ENCODE measurements at regions not wholly inside any gene's neighbourhood (a gene's known extent, or its start where the extent isn't known, plus 50 kb on each side); places are given as distances from the start of the nearest gene placed in this dataset.

DNA sequence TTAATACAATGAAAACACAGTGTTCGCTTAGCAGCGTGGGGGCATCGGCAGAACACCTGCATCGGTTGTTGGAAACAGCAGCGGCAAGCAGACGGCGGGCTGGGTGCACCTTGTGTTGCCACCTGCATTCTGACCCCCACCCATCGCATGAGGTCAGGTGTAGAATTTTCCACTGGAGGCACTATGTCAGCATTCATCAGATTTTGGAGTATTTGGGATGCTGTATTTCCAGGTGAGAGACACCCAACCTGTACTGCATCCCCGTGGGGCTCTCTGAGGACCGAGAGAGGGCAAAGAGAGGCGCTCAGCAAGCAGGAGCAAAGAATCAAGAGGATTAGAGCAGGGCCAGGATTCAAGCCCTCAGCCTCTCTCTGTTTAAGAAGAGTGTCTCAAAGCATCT lies 116.4 kb upstream of the MGMT start:
- no peaks in the 10 kb centered on the region for H3K36me3 ChIP-seq (ENCODE audit: insufficient read depth, low read length)
- peaks cover 1% of the 10 kb centered on the region for H3K9me3 ChIP-seq (ENCODE audit: low read length)
- H3K4me3 ChIP-seq (ENCODE audit: low read depth in 1 of 2, low read length in 2 of 2) = no peak overlapping the region
- no peak overlapping the region for H3K9ac ChIP-seq (ENCODE audit: low read length)
- H3K27ac ChIP-seq (ENCODE audit: low read depth, low read length) = no peak overlapping the region
- H3K27me3 ChIP-seq (ENCODE audit: control insufficient read depth in 1 of 2, insufficient read depth in 2 of 2, low read length in 2 of 2) = no peaks in the 10 kb centered on the region
- H3K4me1 ChIP-seq (ENCODE audit: insufficient read depth, low read length) = no peaks in the 10 kb centered on the region

- H3K9ac ChIP-seq (ENCODE audit: low read length) = no peak overlapping the region
- H3K27me3 ChIP-seq (ENCODE audit: control insufficient read depth in 1 of 2, insufficient read depth in 2 of 2, low read length in 2 of 2) = no peaks in the 10 kb centered on the region
- peaks cover 5% of the 10 kb centered on the region for H3K9me3 ChIP-seq (ENCODE audit: low read length)
- no peak overlapping the region for H3K27ac ChIP-seq (ENCODE audit: low read depth, low read length)
- H3K4me1 ChIP-seq (ENCODE audit: insufficient read depth, low read length) = no peaks in the 10 kb centered on the region
- no peak overlapping the region for H3K4me3 ChIP-seq (ENCODE audit: low read depth in 1 of 2, low read length in 2 of 2)
- H3K36me3 ChIP-seq (ENCODE audit: insufficient read depth, low read length) = no peaks in the 10 kb centered on the region
Measured at GRCh38 chr10:129353101-129353500, 113.9 kb upstream of the MGMT start.

DNA sequence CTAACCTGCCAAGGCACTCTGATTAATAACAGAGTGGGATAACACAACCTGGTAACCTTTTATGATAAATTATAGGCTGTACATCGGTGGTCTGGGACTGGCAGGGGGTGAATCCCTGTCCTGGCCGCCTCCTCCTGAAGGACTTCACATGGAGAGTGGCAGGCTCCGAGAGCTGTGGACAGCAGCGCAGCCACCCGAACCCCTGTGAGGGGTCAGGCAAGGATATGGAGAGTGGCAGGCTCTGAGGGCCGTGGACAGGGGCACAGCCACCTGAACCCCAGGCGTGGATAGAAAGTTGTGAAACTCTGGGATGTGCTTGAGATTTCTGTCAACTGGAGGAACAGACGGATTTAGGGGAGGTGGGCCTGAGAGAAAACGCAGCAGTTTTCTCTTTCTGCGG lies 107.0 kb upstream of the MGMT start:
- no peak overlapping the region for H3K27ac ChIP-seq (ENCODE audit: low read depth, low read length)
- H3K4me1 ChIP-seq (ENCODE audit: insufficient read depth, low read length) = no peaks in the 10 kb centered on the region
- peaks cover 5% of the 10 kb centered on the region for H3K9me3 ChIP-seq (ENCODE audit: low read length)
- H3K9ac ChIP-seq (ENCODE audit: low read length) = no peak overlapping the region
- no peaks in the 10 kb centered on the region for H3K36me3 ChIP-seq (ENCODE audit: insufficient read depth, low read length)
- H3K4me3 ChIP-seq (ENCODE audit: low read depth in 1 of 2, low read length in 2 of 2) = no peak overlapping the region
- H3K27me3 ChIP-seq (ENCODE audit: control insufficient read depth in 1 of 2, insufficient read depth in 2 of 2, low read length in 2 of 2) = no peaks in the 10 kb centered on the region

DNA sequence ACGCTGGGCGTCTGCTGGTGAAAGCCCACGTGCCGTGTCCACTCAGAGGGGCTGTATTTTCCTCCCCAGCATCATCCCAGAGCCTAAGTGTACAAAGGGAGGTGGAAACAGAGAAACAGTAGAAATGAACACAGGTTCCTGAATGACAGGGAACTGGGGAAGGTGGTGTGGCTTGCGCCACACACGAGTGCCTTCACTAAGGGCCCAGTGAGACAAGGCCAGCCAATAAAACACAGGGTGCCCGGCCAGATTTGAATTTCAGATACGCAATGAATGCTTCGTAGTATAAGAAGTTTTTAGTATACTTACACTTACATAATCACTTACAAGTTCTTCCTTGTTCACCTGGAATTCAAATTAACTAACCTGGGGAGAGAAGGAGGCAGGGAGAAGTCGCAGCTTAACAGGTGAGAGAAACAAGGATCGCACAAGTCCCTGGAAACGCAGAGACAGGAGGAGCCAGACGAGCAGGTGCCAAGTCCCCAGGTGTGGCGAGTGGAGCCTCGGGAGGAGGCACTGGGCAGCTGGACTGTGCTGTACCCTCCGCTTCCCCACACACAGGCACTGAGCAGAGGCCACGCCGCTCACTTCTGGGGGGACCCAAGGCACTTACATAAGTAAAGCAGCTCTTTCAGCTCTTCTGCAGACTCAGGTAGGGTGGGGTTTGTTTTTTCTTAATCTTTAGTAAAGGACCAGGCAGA lies 105.2 kb upstream of the MGMT start:
- H3K4me3 ChIP-seq (ENCODE audit: low read depth in 1 of 2, low read length in 2 of 2) = no peak overlapping the region
- no peaks in the 10 kb centered on the region for H3K4me1 ChIP-seq (ENCODE audit: insufficient read depth, low read length)
- H3K27ac ChIP-seq (ENCODE audit: low read depth, low read length) = no peak overlapping the region
- no peaks in the 10 kb centered on the region for H3K9me3 ChIP-seq (ENCODE audit: low read length)
- no peak overlapping the region for H3K9ac ChIP-seq (ENCODE audit: low read length)
- no peaks in the 10 kb centered on the region for H3K27me3 ChIP-seq (ENCODE audit: control insufficient read depth in 1 of 2, insufficient read depth in 2 of 2, low read length in 2 of 2)
- no peaks in the 10 kb centered on the region for H3K36me3 ChIP-seq (ENCODE audit: insufficient read depth, low read length)

DNA sequence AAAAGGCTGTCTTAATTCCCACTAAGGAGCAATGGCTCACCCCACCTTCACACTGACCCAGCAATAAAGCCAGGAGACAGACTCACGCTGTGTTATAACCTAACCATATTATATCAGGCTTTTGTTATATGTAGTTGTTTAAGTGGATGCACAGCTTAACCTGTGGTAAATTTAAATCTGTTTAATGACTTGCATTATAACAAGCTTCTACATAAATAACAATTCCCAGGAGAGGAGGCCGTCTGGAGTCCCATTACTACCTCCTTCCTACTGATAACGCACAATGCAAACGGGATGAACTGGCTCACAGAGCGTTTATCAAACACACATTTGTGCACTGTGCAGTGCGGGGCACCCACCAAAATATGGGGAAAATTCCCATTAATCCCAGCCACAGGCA lies 102.1 kb upstream of the MGMT start:
- no peaks in the 10 kb centered on the region for H3K36me3 ChIP-seq (ENCODE audit: insufficient read depth, low read length)
- no peak overlapping the region for H3K9ac ChIP-seq (ENCODE audit: low read length)
- H3K27ac ChIP-seq (ENCODE audit: low read depth, low read length) = no peak overlapping the region
- no peaks in the 10 kb centered on the region for H3K4me1 ChIP-seq (ENCODE audit: insufficient read depth, low read length)
- no peaks in the 10 kb centered on the region for H3K9me3 ChIP-seq (ENCODE audit: low read length)
- H3K27me3 ChIP-seq (ENCODE audit: control insufficient read depth in 1 of 2, insufficient read depth in 2 of 2, low read length in 2 of 2) = no peaks in the 10 kb centered on the region
- H3K4me3 ChIP-seq (ENCODE audit: low read depth in 1 of 2, low read length in 2 of 2) = no peak overlapping the region

DNA sequence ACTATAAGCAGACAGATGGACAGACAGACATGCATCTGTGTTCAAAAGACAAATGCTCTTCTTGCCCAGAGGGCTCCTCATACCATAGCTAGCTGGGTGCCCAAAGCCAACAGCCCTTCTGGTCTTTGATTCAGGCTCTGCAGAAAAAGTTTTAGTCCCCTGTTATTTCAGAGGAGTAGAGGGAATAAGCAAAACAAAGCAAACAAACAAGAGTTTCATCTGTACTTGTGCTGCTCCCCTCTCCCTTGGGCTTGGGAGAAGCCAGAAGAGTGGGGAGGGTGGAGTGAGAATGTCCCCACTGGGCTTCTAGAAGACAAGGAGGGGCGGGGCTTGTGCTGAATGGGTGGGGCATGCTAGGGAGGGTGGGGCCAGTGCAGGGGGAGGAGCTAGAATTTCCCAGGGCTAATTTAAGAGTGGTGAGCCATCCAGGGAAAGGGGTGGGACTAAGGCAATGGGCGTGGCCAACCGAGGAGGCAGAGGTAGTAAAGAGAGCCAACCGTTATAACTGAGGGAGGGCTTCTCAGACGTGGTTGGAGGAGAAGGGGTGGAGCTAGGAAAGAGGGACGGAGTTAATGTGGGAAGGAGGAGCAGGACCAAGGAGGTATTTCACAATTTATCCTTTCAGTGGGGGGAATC lies 101.2 kb upstream of the MGMT start:
- no peak overlapping the region for H3K4me3 ChIP-seq (ENCODE audit: low read depth in 1 of 2, low read length in 2 of 2)
- no peaks in the 10 kb centered on the region for H3K27me3 ChIP-seq (ENCODE audit: control insufficient read depth in 1 of 2, insufficient read depth in 2 of 2, low read length in 2 of 2)
- no peak overlapping the region for H3K9ac ChIP-seq (ENCODE audit: low read length)
- H3K27ac ChIP-seq (ENCODE audit: low read depth, low read length) = no peak overlapping the region
- no peaks in the 10 kb centered on the region for H3K4me1 ChIP-seq (ENCODE audit: insufficient read depth, low read length)
- no peaks in the 10 kb centered on the region for H3K36me3 ChIP-seq (ENCODE audit: insufficient read depth, low read length)
- no peaks in the 10 kb centered on the region for H3K9me3 ChIP-seq (ENCODE audit: low read length)

DNA sequence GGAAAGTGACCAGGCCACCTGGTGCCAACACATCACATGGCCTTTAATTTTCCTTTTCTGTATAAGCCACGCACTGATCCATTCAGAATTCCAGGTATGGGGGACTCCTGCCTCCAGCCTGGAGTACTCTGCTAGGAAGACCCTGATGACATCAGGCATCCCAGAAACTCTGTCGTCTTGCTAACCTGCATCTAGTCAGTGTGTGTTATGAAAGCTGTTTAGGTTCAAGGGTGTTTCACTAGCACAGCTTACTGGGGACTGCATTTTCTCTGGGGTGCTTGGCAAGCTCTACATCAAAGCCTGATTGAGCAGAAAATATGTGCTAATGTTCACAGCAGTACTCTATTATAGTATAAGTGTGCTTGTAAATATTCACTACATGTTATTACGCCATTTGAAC lies 100.6 kb upstream of the MGMT start:
- H3K4me1 ChIP-seq (ENCODE audit: insufficient read depth, low read length) = no peaks in the 10 kb centered on the region
- no peak overlapping the region for H3K9ac ChIP-seq (ENCODE audit: low read length)
- H3K27ac ChIP-seq (ENCODE audit: low read depth, low read length) = no peak overlapping the region
- no peaks in the 10 kb centered on the region for H3K36me3 ChIP-seq (ENCODE audit: insufficient read depth, low read length)
- no peak overlapping the region for H3K4me3 ChIP-seq (ENCODE audit: low read depth in 1 of 2, low read length in 2 of 2)
- H3K9me3 ChIP-seq (ENCODE audit: low read length) = no peaks in the 10 kb centered on the region
- H3K27me3 ChIP-seq (ENCODE audit: control insufficient read depth in 1 of 2, insufficient read depth in 2 of 2, low read length in 2 of 2) = no peaks in the 10 kb centered on the region

DNA sequence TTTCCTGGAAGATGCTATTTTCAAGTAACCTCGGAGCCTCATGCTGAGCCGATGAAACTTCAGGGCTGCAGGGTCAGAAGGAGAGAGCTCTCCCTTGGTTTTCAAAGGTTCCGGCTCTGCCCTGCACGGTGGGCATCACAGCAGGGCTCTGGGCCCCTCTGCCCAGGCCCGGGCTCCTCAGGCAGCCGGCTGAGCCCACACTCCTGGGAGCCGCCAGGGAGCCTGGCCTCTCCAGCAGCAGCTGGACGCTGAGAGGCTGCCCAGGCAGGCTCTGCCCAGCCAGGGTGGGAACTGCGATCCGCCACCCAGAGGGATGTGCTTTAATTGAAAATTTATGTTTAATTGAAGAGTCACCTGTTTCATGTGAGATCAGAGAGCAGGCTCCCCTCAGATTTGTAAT lies 97.5 kb upstream of the MGMT start:
- H3K9me3 ChIP-seq (ENCODE audit: low read length) = no peaks in the 10 kb centered on the region

GRCh38 chr10:129371541-129371940 lies 95.5 kb upstream of the MGMT start:
- no peak overlapping the region for H3K4me3 ChIP-seq (ENCODE audit: low read depth in 1 of 2, low read length in 2 of 2)
- no peak overlapping the region for H3K27ac ChIP-seq (ENCODE audit: low read depth, low read length)
- no peaks in the 10 kb centered on the region for H3K27me3 ChIP-seq (ENCODE audit: control insufficient read depth in 1 of 2, insufficient read depth in 2 of 2, low read length in 2 of 2)
- no peak overlapping the region for H3K9ac ChIP-seq (ENCODE audit: low read length)
- no peaks in the 10 kb centered on the region for H3K4me1 ChIP-seq (ENCODE audit: insufficient read depth, low read length)
- no peaks in the 10 kb centered on the region for H3K9me3 ChIP-seq (ENCODE audit: low read length)
- H3K36me3 ChIP-seq (ENCODE audit: insufficient read depth, low read length) = no peaks in the 10 kb centered on the region

More for the DNA sequence above, 97.5 kb upstream of the MGMT start:
- no peaks in the 10 kb centered on the region for H3K27me3 ChIP-seq (ENCODE audit: control insufficient read depth in 1 of 2, insufficient read depth in 2 of 2, low read length in 2 of 2)
- H3K9ac ChIP-seq (ENCODE audit: low read length) = no peak overlapping the region
- H3K4me3 ChIP-seq (ENCODE audit: low read depth in 1 of 2, low read length in 2 of 2) = no peak overlapping the region
- no peaks in the 10 kb centered on the region for H3K4me1 ChIP-seq (ENCODE audit: insufficient read depth, low read length)
- H3K36me3 ChIP-seq (ENCODE audit: insufficient read depth, low read length) = no peaks in the 10 kb centered on the region
- no peak overlapping the region for H3K27ac ChIP-seq (ENCODE audit: low read depth, low read length)

GRCh38 chr10:129372172-129372571 lies 94.9 kb upstream of the MGMT start:
- Histone ChIP-seq H3K4me1 (ENCODE audit: insufficient read depth, low read length) (no peaks in the 10 kb centered on the region), H3K27me3 (ENCODE audit: control insufficient read depth in 1 of 2, insufficient read depth in 2 of 2, low read length in 2 of 2) (no peaks in the 10 kb centered on the region), H3K9ac (ENCODE audit: low read length) (no peak overlapping the region), H3K36me3 (ENCODE audit: insufficient read depth, low read length) (no peaks in the 10 kb centered on the region), H3K27ac (ENCODE audit: low read depth, low read length) (no peak overlapping the region), H3K9me3 (ENCODE audit: low read length) (no peaks in the 10 kb centered on the region), H3K4me3 (ENCODE audit: low read depth in 1 of 2, low read length in 2 of 2) (no peak overlapping the region)

GRCh38 chr10:129373231-129373630 lies 93.8 kb upstream of the MGMT start:
- Histone ChIP-seq H3K36me3 (ENCODE audit: insufficient read depth, low read length) (no peaks in the 10 kb centered on the region), H3K9ac (ENCODE audit: low read length) (no peak overlapping the region), H3K9me3 (ENCODE audit: low read length) (no peaks in the 10 kb centered on the region), H3K27me3 (ENCODE audit: control insufficient read depth in 1 of 2, insufficient read depth in 2 of 2, low read length in 2 of 2) (no peaks in the 10 kb centered on the region), H3K27ac (ENCODE audit: low read depth, low read length) (no peak overlapping the region), H3K4me1 (ENCODE audit: insufficient read depth, low read length) (no peaks in the 10 kb centered on the region), H3K4me3 (ENCODE audit: low read depth in 1 of 2, low read length in 2 of 2) (no peak overlapping the region)

GRCh38 chr10:129373718-129374117 lies 93.3 kb upstream of the MGMT start:
- no peak overlapping the region for H3K9ac ChIP-seq (ENCODE audit: low read length)
- no peaks in the 10 kb centered on the region for H3K9me3 ChIP-seq (ENCODE audit: low read length)
- no peak overlapping the region for H3K27ac ChIP-seq (ENCODE audit: low read depth, low read length)
- H3K4me1 ChIP-seq (ENCODE audit: insufficient read depth, low read length) = no peaks in the 10 kb centered on the region
- no peaks in the 10 kb centered on the region for H3K27me3 ChIP-seq (ENCODE audit: control insufficient read depth in 1 of 2, insufficient read depth in 2 of 2, low read length in 2 of 2)
- H3K36me3 ChIP-seq (ENCODE audit: insufficient read depth, low read length) = no peaks in the 10 kb centered on the region
- no peak overlapping the region for H3K4me3 ChIP-seq (ENCODE audit: low read depth in 1 of 2, low read length in 2 of 2)

Measured in muscle layer of colon (tissue), 2 donors.